WERI-Rb-1 (cell line): ENCODE measurements at regions not wholly inside any gene's neighbourhood (a gene's known extent, or its start where the extent isn't known, plus 50 kb on each side); places are given as distances from the start of the nearest gene placed in this dataset.

Source experiments
- DNase-seq: peaks from one replicate; pipeline ENCODE4 v3.0.0-alpha.2; 2020
- H3K27ac ChIP-seq: fragments of 250-450 bp; sonication (Bioruptor Pico); 2 replicates; pipeline ENCODE4 v1.5.1; 2020; ENCODE audit warnings: mild to moderate bottlenecking, moderate library complexity
- H3K27me3 ChIP-seq: fragments of 250-450 bp; sonication (Bioruptor Pico); 2 replicates; pipeline ENCODE4 v1.5.1; 2021; ENCODE audit warnings: mild to moderate bottlenecking, low read depth, moderate library complexity; ENCODE audit not compliant: insufficient read depth, severe bottlenecking
- H3K36me3 ChIP-seq: fragments of 250-450 bp; sonication (Bioruptor Pico); 2 replicates; pipeline ENCODE4 v1.5.1; 2020; ENCODE audit warnings: mild to moderate bottlenecking, moderate library complexity
- H3K4me3 ChIP-seq: 2 replicates; pipeline ENCODE4 v1.5.1; 2011; ENCODE audit warnings: low read depth, mild to moderate bottlenecking, control low read depth, low read length
- H3K9me3 ChIP-seq: fragments of 250-450 bp; sonication (Bioruptor Pico); 2 replicates; pipeline ENCODE4 v1.5.1; 2021; ENCODE audit warnings: mild to moderate bottlenecking, moderate library complexity; ENCODE audit not compliant: severe bottlenecking
- CTCF ChIP-seq: IDR thresholded peaks from 2 replicates; pipeline ENCODE4 v1.5.1; 2011; ENCODE audit warnings: low read depth, mild to moderate bottlenecking, control low read depth, inconsistent platforms, low read length

GRCh38 chr13:97727991-97728390 lies 225.5 kb upstream of the IPO5 start:
- Histone ChIP-seq H3K36me3 (no peaks in the 10 kb centered on the region), H3K27me3 (no peaks in the 10 kb centered on the region), H3K9me3 (peaks cover 2% of the 10 kb centered on the region), H3K27ac (no peak overlapping the region), H3K4me3 (no peak overlapping the region)
- no peak for TF ChIP-seq CTCF
- no peak for DNase-seq

GRCh38 chr13:97736436-97736835 lies 217.0 kb upstream of the IPO5 start:
- no peak for TF ChIP-seq CTCF
- no peaks in the 10 kb centered on the region for H3K9me3 ChIP-seq
- no peaks in the 10 kb centered on the region for H3K36me3 ChIP-seq
- no peak overlapping the region for H3K4me3 ChIP-seq
- H3K27ac ChIP-seq = no peak overlapping the region
- no peak for DNase-seq
- H3K27me3 ChIP-seq = no peaks in the 10 kb centered on the region

- DNase-seq = no peak
- Histone ChIP-seq H3K9me3 (no peaks in the 10 kb centered on the region), H3K36me3 (no peaks in the 10 kb centered on the region), H3K27ac (no peak overlapping the region), H3K4me3 (no peak overlapping the region), H3K27me3 (no peaks in the 10 kb centered on the region)
- TF ChIP-seq CTCF = no peak
Measured at GRCh38 chr13:97742084-97742483, 211.4 kb upstream of the IPO5 start.

GRCh38 chr13:97743938-97744337 lies 209.5 kb upstream of the IPO5 start:
- Histone ChIP-seq H3K27ac (no peak overlapping the region), H3K9me3 (no peaks in the 10 kb centered on the region), H3K27me3 (no peaks in the 10 kb centered on the region), H3K4me3 (no peak overlapping the region), H3K36me3 (no peaks in the 10 kb centered on the region)
- TF ChIP-seq CTCF = no peak
- no peak for DNase-seq

- Histone ChIP-seq H3K36me3 (no peaks in the 10 kb centered on the region), H3K27ac (no peak overlapping the region), H3K4me3 (no peak overlapping the region), H3K9me3 (peaks cover 8% of the 10 kb centered on the region), H3K27me3 (no peaks in the 10 kb centered on the region)
- no peak for TF ChIP-seq CTCF
- DNase-seq = peak; percentile 23
Measured at GRCh38 chr13:97746649-97747048, 206.8 kb upstream of the IPO5 start.

GRCh38 chr13:97749174-97749573 lies 204.3 kb upstream of the IPO5 start:
- no peaks in the 10 kb centered on the region for H3K36me3 ChIP-seq
- H3K4me3 ChIP-seq = no peak overlapping the region
- H3K27ac ChIP-seq = no peak overlapping the region
- peaks cover 8% of the 10 kb centered on the region for H3K9me3 ChIP-seq
- H3K27me3 ChIP-seq = no peaks in the 10 kb centered on the region
- peak; percentile 33 for DNase-seq
- TF ChIP-seq CTCF = peak; percentile 47; the same call in 1 of the 2 replicates
